ENCODE measurements at regions not wholly inside any gene's neighbourhood (a gene's known extent, or its start where the extent isn't known, plus 50 kb on each side); places are given as distances from the start of the nearest gene placed in this dataset.

DNA sequence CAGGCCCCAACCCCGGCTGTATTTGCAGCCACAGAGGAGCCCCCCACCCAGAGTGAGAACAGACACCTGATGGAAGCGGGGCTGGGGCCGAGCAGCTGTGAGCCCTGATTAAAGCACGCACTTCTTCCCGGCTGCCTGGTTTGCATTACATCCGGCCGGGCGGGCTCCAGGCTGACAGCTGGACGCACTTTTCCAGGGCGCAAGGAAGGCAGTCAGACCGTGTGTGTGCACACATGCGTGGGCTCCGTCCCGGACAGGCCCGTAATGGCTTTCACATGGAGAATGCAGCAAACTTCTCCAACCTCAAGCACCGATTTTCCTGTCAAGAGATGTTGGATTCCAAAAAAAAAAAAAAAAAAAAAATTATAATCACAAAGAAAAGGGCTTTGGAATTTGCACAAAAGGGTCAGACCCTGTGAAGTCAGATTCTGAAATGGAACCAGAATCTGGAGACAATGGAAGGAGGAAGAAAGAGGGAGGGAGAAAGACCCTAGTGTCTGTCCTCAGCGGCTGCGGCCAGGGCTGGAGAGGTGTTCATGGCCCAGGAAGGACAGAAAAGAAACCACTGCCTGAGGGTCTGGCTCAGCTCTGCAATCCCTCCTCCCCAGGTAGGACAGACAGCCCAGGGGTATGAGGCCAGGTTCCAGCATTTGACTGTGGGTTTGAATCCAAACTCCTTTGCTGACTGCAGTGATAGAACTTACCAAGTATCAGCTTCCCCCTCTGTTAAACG, 365.5 kb downstream of the MN1 start (continued):
- TF ChIP-seq SIRT6 (IDR thresholded peaks at IDR 0.05; ENCODE audit: low read length) = no peak

Data from H1 (cell line).